ENCODE measurements at regions not wholly inside any gene's neighbourhood (a gene's known extent, or its start where the extent isn't known, plus 50 kb on each side); places are given as distances from the start of the nearest gene placed in this dataset.

DNA sequence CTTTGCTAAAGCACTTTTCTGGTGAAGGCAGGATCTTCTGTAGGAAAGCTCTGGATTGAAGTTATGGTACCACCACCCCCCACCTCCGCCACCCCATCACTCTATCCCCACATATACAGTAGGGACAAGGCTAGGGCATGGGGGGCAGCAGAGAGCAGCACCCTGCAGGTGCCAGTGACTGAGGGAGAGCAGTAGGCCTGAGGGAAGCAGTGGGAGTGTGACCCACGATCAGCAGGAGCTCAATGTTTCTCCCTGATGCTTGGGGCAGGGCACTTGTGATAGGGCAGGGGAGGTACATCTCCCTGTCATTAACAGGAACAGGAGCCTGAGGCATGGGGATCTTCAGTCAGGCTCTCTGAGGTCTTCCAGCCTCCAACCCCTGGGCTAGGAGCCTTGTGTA lies 121.6 kb downstream of the ZFP36L2 start:
- TF ChIP-seq, protein P1, sequence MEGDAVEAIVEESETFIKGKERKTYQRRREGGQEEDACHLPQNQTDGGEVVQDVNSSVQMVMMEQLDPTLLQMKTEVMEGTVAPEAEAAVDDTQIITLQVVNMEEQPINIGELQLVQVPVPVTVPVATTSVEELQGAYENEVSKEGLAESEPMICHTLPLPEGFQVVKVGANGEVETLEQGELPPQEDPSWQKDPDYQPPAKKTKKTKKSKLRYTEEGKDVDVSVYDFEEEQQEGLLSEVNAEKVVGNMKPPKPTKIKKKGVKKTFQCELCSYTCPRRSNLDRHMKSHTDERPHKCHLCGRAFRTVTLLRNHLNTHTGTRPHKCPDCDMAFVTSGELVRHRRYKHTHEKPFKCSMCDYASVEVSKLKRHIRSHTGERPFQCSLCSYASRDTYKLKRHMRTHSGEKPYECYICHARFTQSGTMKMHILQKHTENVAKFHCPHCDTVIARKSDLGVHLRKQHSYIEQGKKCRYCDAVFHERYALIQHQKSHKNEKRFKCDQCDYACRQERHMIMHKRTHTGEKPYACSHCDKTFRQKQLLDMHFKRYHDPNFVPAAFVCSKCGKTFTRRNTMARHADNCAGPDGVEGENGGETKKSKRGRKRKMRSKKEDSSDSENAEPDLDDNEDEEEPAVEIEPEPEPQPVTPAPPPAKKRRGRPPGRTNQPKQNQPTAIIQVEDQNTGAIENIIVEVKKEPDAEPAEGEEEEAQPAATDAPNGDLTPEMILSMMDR (IDR thresholded peaks at IDR 0.05; ENCODE audit: insufficient read depth, low read length), result no peak
- no peak for TF ChIP-seq POLR2AphosphoS5 (IDR thresholded peaks at IDR 0.05; ENCODE audit: low read depth)
